OCI-LY7 (cell line): ENCODE measurements at regions not wholly inside any gene's neighbourhood (a gene's known extent, or its start where the extent isn't known, plus 50 kb on each side); places are given as distances from the start of the nearest gene placed in this dataset.

Source experiments
- BruUV-seq: library from RNA; stranded (reverse); fragments of 400-500 nt; replicated peaks from 2 replicates; lab custom pipeline; 2021; lab: Mats Ljungman, UMichigan
- CTCF ChIA-PET: fragments of 300-600 bp; sonication (Branson Sonifier 250); formaldehyde crosslinking; loops from one replicate; lab custom pipeline; 2022; ENCODE audit warnings: antibody characterized with exemption; ENCODE audit not compliant: unreplicated experiment; lab: Charles Lee
- POLR2A ChIA-PET: fragments of 300-600 bp; sonication (Branson Sonifier 250); formaldehyde crosslinking; loops from one replicate; lab custom pipeline; 2022; ENCODE audit warnings: antibody characterized with exemption; lab: Charles Lee
- DNase-seq: peaks from one replicate; pipeline ENCODE4 v3.0.0-alpha.2; 2015; ENCODE audit warnings: low spot score
- H2AFZ ChIP-seq: fragments of 200-600 bp; sonication (generic), shearing (Covaris generic); 2 replicates; pipeline ENCODE4 v1.6.1; 2014; ENCODE audit warnings: mild to moderate bottlenecking, antibody characterized with exemption, low read length, moderate library complexity
- H3K27ac ChIP-seq: fragments of 200-600 bp; sonication (generic); 2 replicates; pipeline ENCODE4 v1.5.1; 2014; ENCODE audit warnings: mixed run types, low read depth, mild to moderate bottlenecking, moderate library complexity, low read length, inconsistent platforms; ENCODE audit not compliant: poor library complexity, severe bottlenecking
- H3K36me3 ChIP-seq: fragments of 200-600 bp; sonication (generic); 2 replicates; pipeline ENCODE4 v1.6.1; 2014; ENCODE audit warnings: mild to moderate bottlenecking, antibody characterized with exemption, low read length, moderate library complexity, mixed read lengths; ENCODE audit not compliant: insufficient read depth
- H3K4me1 ChIP-seq: fragments of 200-600 bp; sonication (generic); 2 replicates; pipeline ENCODE4 v1.5.1; 2014; ENCODE audit warnings: mild to moderate bottlenecking, low read length; ENCODE audit not compliant: insufficient read depth, poor library complexity, severe bottlenecking
- H3K4me2 ChIP-seq: fragments of 200-600 bp; sonication (generic); 2 replicates; pipeline ENCODE4 v1.6.1; 2014; ENCODE audit warnings: mild to moderate bottlenecking, low read length
- H3K4me3 ChIP-seq: fragments of 200-600 bp; sonication (generic); 2 replicates; pipeline ENCODE4 v1.5.1; 2014; ENCODE audit warnings: mild to moderate bottlenecking, low read depth, low read length; ENCODE audit not compliant: poor library complexity, severe bottlenecking
- H3K79me2 ChIP-seq: fragments of 200-600 bp; sonication (generic); 2 replicates; pipeline ENCODE4 v1.6.1; 2016; ENCODE audit warnings: low read depth, mild to moderate bottlenecking, low read length, moderate library complexity, mixed read lengths; ENCODE audit not compliant: insufficient read depth
- H3K9me2 ChIP-seq: fragments of 200-600 bp; sonication (generic); 2 replicates; pipeline ENCODE4 v1.6.1; 2016; ENCODE audit warnings: mild to moderate bottlenecking, low read length, mixed read lengths; ENCODE audit not compliant: insufficient read depth
- H3K9me3 ChIP-seq: fragments of 200-600 bp; sonication (generic); 2 replicates; pipeline ENCODE4 v1.6.1; 2014; ENCODE audit warnings: mild to moderate bottlenecking, mixed run types, low read length, mixed read lengths
- H4K20me1 ChIP-seq: fragments of 200-600 bp; sonication (generic); 2 replicates; pipeline ENCODE4 v1.6.1; 2014; ENCODE audit warnings: mild to moderate bottlenecking, antibody characterized with exemption, low read length, moderate library complexity, mixed read lengths; ENCODE audit not compliant: insufficient read depth
- CTCF ChIP-seq: fragments of 200-600 bp; sonication (generic); conservative IDR thresholded peaks from 2 replicates; pipeline ENCODE4 v1.5.1; 2014; ENCODE audit warnings: mild to moderate bottlenecking, antibody characterized with exemption, low read length, moderate library complexity, mixed read lengths
- EZH2phosphoT487 ChIP-seq: fragments of 200-600 bp; sonication (generic); IDR thresholded peaks from 2 replicates; pipeline ENCODE4 v1.6.1; 2018; ENCODE audit warnings: low read depth, borderline replicate concordance, mild to moderate bottlenecking, mixed run types, antibody characterized with exemption, low read length, moderate library complexity, mixed read lengths
- intact Hi-C: fragments of 100-400 bp; cut with micrococcal nuclease; formaldehyde crosslinking; loops from one replicate; pipeline ENCODE4 v1.10.0; 2022; ENCODE audit not compliant: unreplicated experiment

GRCh38 chr5:20655211-20655610, 667.2 kb upstream of the CDH18 start:
- H2AFZ ChIP-seq, result no peak overlapping the region
- no peaks in the 10 kb centered on the region for H4K20me1 ChIP-seq
- intact Hi-C loops, result no loop called here
- no peak overlapping the region for H3K4me3 ChIP-seq
- no peaks in the 10 kb centered on the region for H3K36me3 ChIP-seq
- H3K9me2 ChIP-seq, result no peaks in the 10 kb centered on the region
- no peak for DNase-seq
- ChIA-PET CTCF (no interaction called here), POLR2A (no interaction called here)
- no peak overlapping the region for H3K4me2 ChIP-seq
- no peak for TF ChIP-seq CTCF
- no peak for TF ChIP-seq EZH2phosphoT487
- no peak overlapping the region for H3K27ac ChIP-seq
- no TSS peak for BruUV-seq
- H3K9me3 ChIP-seq, result no peaks in the 10 kb centered on the region
- no peaks in the 10 kb centered on the region for H3K4me1 ChIP-seq
- H3K79me2 ChIP-seq, result no peaks in the 10 kb centered on the region

- intact Hi-C loops, result no loop called here
- no peaks in the 10 kb centered on the region for H3K9me3 ChIP-seq
- no peak overlapping the region for H3K4me2 ChIP-seq
- ChIA-PET CTCF (no interaction called here), POLR2A (no interaction called here)
- no peak overlapping the region for H3K27ac ChIP-seq
- H3K4me1 ChIP-seq, result no peaks in the 10 kb centered on the region
- TF ChIP-seq EZH2phosphoT487, result no peak
- no peak for TF ChIP-seq CTCF
- no TSS peak for BruUV-seq
- H3K36me3 ChIP-seq, result no peaks in the 10 kb centered on the region
- H3K9me2 ChIP-seq, result no peaks in the 10 kb centered on the region
- no peaks in the 10 kb centered on the region for H3K79me2 ChIP-seq
- H4K20me1 ChIP-seq, result no peaks in the 10 kb centered on the region
- H3K4me3 ChIP-seq, result no peak overlapping the region
- DNase-seq, result no peak
- H2AFZ ChIP-seq, result no peak overlapping the region
Observed at GRCh38 chr5:20654746-20655145, 666.7 kb upstream of the CDH18 start.

GRCh38 chr5:20654033-20654432, 666.0 kb upstream of the CDH18 start:
- Histone ChIP-seq H3K79me2 (no peaks in the 10 kb centered on the region), H4K20me1 (no peaks in the 10 kb centered on the region), H3K4me3 (no peak overlapping the region), H3K9me3 (no peaks in the 10 kb centered on the region), H3K4me2 (no peak overlapping the region), H3K36me3 (no peaks in the 10 kb centered on the region), H3K4me1 (no peaks in the 10 kb centered on the region), H3K27ac (no peak overlapping the region), H2AFZ (no peak overlapping the region), H3K9me2 (no peaks in the 10 kb centered on the region)
- intact Hi-C loops, result no loop called here
- TF ChIP-seq EZH2phosphoT487, result no peak
- TF ChIP-seq CTCF, result no peak
- ChIA-PET CTCF (no interaction called here), POLR2A (no interaction called here)
- DNase-seq, result no peak
- no TSS peak for BruUV-seq
